Activated CD8-positive, alpha-beta memory T cell treated with anti-CD3 and anti-CD28 coated beads for 1 hour (primary cell): ENCODE measurements at regions not wholly inside any gene's neighbourhood (a gene's known extent, or its start where the extent isn't known, plus 50 kb on each side); places are given as distances from the start of the nearest gene placed in this dataset.
A peak's percentile ranks its signal among the peaks of the same experiment; 100 is the strongest.

Experiments used
- DNase-seq, 2 donors: peaks; one replicate each; pipeline ENCODE4 v3.0.0-alpha.2; 2020; ENCODE audit warnings: low read depth in 1 of 2; ENCODE audit errors: extremely low read depth in 1 of 2

GRCh38 chr2:118349365-118349764 is 261.1 kb downstream of the INSIG2 start:
- DNase-seq = no peak

- no peak for DNase-seq
These were observed 260.2 kb downstream of the INSIG2 start for GRCh38 chr2:118348380-118349034.

DNA sequence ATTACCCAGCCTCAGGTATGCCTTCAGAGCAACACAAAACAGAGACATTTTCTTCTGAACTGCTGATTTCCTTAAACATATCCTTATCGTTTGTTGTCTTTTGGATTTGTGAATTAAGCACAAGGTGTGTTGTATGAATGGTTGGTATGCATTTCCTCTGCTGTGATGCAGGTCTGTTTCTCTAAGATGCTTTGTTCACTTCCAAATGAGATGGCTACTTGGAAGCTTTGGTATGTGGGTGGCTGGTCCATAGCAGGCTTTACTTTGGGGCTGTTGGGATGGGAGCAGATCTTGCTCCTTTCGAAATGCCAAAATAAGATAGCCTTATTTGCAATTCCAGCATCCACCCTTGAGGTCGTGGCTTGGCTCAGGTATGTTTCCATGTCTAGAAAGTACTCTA is 257.2 kb downstream of the INSIG2 start:
- no peak for DNase-seq

DNA sequence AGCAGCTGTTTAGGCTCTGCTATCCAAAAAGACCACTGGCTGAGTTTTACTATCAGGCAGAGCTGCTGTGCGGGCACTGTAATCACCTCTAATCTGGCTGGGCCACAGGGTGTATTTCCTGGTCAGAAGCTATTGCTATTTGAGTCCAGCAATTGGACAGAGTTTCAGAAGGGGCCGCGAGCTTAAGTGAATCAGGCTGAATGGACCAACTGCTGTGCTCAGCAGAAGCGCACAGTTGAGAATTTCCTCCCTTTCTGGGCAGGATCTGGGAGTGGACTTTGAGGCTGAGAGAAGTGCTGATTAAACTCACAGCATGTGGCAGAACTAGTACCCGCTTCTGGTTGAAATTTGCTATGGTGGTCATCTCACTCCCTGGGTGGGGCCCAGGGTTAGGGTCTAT is 251.8 kb downstream of the INSIG2 start:
- DNase-seq = no peak

DNA sequence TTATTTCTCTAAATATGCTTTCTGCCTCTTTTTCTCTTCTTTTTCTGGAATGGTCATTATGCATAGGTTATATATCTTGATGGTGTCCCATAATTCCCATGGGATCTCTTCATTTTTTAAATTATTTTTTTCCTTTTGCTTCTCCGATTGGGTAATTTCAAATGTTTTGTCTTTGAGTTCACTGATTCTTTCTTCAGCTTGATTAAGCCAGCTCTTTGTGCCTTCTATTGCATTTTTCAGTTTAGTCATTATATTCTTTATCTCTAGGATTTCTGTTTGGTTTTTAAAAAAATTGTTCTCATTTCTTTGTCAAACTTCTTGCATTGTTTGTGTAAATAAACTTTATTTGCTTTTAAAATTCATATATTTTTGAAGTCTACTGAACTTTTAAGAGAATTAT is 251.1 kb downstream of the INSIG2 start:
- no peak for DNase-seq

GRCh38 chr2:118333664-118334063 is 245.4 kb downstream of the INSIG2 start:
- DNase-seq = no peak

DNA sequence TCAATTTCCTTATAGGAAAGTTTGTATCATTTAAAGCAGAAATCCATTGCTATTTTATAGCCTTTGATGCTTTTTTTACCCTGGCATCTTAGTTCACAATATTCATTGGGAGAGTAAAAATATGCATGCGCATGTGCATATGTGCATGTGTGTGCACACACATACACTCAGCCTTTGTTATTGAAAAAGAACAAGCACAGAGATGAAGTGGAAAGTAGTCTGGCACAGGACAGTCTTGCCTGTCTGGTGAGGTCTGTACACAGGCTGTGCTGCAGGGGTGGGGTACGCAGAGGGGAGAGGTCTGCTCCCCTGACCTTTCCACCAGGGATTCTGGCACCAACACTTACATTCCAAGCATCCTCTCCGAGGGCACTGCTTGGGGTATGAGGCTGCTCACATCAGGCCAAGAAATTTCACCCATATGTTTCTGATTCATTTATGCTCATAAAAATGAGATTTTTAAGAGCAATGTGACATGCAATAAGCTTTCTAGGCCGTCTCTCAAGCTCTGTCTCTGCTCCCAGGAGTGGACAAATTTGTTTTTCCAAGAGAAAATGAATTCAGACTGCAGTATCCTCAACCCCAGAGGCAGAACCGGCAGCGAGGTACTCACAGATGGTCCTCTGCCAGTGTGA is 237.2 kb downstream of the INSIG2 start:
- no peak for DNase-seq

DNA sequence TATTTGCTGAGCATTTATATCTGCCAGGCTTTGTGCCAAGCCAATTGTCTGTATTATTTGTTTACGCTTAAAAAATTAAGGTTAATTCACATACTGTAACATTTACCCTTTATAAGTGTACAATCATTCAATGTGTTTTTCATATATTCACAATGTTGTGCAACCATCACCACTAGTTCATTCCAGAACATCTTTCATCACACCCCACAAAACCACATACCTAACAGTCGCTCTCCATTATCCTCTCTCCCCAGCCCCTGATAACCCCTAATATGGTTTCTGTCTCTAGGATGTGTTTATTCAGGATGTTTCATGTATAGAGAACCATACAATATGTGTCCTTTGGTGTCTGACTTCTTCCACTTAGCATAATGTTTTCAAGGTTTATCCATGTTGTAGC is 234.1 kb downstream of the INSIG2 start:
- no peak for DNase-seq

DNA sequence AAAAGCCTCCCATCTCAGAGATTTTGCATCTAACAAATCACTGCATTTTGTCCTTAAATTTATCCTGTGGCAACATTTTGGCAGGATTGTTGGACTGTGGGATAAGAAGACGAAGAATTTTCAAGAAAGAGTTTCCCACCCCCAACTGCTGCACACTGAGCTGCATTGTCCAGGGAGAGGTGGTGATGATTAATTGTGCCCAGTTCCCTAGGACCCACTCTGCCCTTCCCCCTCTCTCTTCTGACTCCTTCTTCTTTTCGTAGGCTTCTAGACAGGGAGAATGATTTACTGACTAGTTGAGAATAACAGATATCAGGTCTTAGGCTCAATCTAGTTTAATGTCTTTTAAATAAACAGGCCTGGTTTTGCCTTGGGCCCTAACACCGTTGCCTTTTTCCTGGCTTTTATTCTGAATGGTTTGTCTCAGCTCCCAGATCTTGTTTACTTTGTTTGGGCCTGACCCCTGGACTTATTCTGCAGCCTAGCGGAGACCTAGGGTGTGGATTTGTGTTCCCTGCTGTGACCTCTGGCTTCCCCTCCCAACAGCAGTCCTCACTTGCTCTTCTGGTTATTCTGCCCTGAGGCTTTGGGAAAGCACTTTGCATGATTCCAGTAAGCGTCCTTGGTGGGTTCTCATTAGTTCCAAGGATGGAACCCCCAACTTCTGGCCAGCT is 233.3 kb downstream of the INSIG2 start:
- no peak for DNase-seq

GRCh38 chr2:118320658-118321057 is 232.4 kb downstream of the INSIG2 start:
- no peak for DNase-seq

DNA sequence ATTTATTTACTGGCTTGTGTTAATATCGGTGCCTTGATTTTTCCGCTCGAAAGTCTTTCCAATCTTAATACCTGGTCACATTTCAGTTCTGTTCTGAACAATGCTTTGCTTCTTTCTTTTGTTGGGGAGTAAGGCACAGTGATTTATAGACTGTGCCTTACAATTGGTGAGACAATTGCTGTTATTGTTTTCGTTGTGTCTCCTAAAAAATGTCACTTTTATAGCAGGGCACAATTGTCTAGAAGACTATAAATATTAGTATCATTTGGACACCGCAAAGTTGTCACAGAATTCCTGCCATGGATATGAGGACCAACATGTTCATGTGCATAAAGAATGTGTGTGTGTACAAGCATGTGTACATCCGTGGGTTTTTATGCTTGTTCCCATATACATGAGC is 231.9 kb downstream of the INSIG2 start:
- DNase-seq = no peak

GRCh38 chr2:118319271-118319684 is 231.0 kb downstream of the INSIG2 start:
- no peak for DNase-seq

GRCh38 chr2:118315606-118316005 is 227.3 kb downstream of the INSIG2 start:
- DNase-seq = no peak

- DNase-seq = no peak
These were observed 224.9 kb downstream of the INSIG2 start for GRCh38 chr2:118312969-118313756.

DNA sequence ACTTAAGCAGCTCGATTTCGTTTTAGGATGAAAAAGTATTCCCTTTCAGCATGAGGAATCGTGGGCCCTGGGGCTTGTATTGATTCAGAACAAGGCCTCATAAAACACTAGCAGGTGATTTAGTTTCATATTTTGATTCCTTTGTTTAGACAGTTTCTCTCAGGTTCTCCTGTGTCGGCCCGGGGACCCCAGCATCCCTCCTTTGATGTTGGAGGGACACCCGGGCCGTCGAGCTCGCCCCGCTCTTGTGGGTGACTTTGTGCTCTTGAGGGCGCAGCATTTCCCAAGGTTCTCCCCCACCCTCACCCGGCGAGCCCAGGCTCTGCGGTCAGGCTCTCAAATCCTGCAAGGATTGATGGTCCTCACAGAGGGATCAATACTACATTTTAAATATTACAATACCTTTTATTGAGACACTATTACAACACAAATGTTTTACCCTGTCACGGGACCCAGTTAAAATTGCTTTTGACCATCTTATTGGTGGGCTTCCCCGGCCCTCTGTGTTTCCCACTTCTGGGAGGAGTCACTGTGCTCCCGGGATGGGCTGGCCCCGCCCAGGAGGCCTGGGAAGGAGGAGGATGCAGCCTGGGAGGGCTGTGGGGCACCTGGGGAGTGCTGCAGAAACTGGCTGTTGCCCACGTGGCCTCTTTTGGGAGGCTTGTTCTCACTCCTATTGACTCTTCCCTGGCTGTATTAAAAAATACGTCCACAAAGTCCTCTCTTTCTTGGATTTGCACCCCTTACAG is 222.6 kb downstream of the INSIG2 start:
- DNase-seq = no peak

- peak; percentile 1 to 47 for DNase-seq
These were observed 221.8 kb downstream of the INSIG2 start for GRCh38 chr2:118309946-118310680.

GRCh38 chr2:118309257-118309945 is 221.1 kb downstream of the INSIG2 start:
- DNase-seq = no peak

DNA sequence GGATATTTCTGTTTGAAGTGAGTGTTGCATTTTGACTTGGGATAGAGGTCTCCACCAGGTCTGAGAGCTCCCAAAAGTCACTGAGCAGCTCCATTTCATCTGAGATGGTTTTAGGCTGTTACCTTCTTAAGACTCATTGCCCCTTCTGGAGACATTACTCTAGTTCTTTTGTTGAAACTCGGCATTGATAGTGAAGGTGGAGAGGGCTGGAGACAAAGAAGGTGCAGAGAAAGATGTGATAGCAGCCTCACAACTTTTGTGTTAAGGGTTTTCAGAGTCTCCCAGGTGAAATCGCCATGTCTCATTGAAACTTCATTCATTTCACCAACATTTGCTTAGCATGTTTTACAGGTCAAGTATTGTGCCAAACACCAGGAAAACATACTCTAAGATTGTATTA is 219.6 kb downstream of the INSIG2 start:
- no peak for DNase-seq

DNA sequence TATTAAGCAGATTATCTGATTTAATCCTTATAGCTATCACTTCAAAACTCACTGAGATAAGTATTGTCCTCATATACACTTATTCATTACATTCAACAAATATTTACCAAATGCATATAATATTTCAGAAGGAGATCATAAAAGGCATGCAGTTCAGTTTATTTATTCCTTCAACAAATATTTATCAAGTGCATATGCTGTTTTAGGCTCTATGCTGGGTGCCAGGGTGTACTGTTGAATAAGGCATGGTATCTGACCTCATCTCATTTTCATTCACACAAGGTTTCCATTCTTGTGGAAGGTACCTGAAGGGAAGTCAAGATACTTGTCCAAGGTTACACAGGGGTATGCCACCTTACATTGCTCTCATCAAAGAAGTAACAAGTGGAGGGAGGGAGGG is 213.0 kb downstream of the INSIG2 start:
- no peak for DNase-seq

- no peak for DNase-seq
These were observed 212.6 kb downstream of the INSIG2 start for GRCh38 chr2:118300832-118301231.
